ENCODE measurements at regions not wholly inside any gene's neighbourhood (a gene's known extent, or its start where the extent isn't known, plus 50 kb on each side); places are given as distances from the start of the nearest gene placed in this dataset.

DNA sequence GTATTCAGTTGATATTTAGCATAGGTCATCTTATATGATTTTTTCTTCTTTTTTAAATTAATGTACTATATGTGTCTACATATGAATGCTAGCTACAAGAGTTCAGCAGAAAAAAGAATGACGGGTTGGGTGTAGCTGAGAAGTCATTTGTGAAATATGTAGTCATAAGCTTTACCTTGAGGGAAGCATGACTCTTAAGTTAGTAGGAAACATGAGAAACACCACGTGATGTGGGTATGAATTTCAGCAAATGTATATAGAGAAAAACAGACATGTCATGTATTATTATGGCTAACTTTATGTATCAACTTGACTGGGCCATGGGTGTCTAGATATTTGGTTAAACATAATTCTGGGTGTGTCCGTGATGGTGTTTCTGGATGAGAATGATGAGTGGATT, 125.0 kb downstream of the RAP2B start:
- POLR2A ChIA-PET: no interaction called here
- no peaks in the 10 kb centered on the region; the same call in 1 of the 2 replicates for H3K4me1 ChIP-seq (ENCODE audit: control insufficient read depth, insufficient read depth, low read length)
- TF ChIP-seq TCF7L2 (IDR thresholded peaks at IDR 0.05; ENCODE audit: low read depth, low read length): no peak
- TF ChIP-seq, protein P1, sequence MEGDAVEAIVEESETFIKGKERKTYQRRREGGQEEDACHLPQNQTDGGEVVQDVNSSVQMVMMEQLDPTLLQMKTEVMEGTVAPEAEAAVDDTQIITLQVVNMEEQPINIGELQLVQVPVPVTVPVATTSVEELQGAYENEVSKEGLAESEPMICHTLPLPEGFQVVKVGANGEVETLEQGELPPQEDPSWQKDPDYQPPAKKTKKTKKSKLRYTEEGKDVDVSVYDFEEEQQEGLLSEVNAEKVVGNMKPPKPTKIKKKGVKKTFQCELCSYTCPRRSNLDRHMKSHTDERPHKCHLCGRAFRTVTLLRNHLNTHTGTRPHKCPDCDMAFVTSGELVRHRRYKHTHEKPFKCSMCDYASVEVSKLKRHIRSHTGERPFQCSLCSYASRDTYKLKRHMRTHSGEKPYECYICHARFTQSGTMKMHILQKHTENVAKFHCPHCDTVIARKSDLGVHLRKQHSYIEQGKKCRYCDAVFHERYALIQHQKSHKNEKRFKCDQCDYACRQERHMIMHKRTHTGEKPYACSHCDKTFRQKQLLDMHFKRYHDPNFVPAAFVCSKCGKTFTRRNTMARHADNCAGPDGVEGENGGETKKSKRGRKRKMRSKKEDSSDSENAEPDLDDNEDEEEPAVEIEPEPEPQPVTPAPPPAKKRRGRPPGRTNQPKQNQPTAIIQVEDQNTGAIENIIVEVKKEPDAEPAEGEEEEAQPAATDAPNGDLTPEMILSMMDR (IDR thresholded peaks at IDR 0.05): no peak
- TF ChIP-seq POLR2AphosphoS5 (IDR thresholded peaks at IDR 0.05; ENCODE audit: low read depth, low read length): no peak
- TF ChIP-seq SIN3A (IDR thresholded peaks at IDR 0.05; ENCODE audit: borderline replicate concordance, insufficient read depth, low read depth, low read length): no peak
- TF ChIP-seq, protein P2, sequence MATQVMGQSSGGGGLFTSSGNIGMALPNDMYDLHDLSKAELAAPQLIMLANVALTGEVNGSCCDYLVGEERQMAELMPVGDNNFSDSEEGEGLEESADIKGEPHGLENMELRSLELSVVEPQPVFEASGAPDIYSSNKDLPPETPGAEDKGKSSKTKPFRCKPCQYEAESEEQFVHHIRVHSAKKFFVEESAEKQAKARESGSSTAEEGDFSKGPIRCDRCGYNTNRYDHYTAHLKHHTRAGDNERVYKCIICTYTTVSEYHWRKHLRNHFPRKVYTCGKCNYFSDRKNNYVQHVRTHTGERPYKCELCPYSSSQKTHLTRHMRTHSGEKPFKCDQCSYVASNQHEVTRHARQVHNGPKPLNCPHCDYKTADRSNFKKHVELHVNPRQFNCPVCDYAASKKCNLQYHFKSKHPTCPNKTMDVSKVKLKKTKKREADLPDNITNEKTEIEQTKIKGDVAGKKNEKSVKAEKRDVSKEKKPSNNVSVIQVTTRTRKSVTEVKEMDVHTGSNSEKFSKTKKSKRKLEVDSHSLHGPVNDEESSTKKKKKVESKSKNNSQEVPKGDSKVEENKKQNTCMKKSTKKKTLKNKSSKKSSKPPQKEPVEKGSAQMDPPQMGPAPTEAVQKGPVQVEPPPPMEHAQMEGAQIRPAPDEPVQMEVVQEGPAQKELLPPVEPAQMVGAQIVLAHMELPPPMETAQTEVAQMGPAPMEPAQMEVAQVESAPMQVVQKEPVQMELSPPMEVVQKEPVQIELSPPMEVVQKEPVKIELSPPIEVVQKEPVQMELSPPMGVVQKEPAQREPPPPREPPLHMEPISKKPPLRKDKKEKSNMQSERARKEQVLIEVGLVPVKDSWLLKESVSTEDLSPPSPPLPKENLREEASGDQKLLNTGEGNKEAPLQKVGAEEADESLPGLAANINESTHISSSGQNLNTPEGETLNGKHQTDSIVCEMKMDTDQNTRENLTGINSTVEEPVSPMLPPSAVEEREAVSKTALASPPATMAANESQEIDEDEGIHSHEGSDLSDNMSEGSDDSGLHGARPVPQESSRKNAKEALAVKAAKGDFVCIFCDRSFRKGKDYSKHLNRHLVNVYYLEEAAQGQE (IDR thresholded peaks at IDR 0.05; ENCODE audit: insufficient read depth in 1 of 2, low read depth in 2 of 2, low read length in 1 of 2): no peak
- in situ Hi-C loops (cut with HindIII; ENCODE audit: low pct_unique_long_range_greater_than_20kb, low sequenced_read_pairs): no loop called here
- CTCF ChIA-PET: no interaction called here
- ATAC-seq (no peak), DNase-seq (ENCODE audit: low read depth, low spot score) (no peak)
- no peaks in the 10 kb centered on the region for H3K27me3 ChIP-seq (ENCODE audit: control insufficient read depth, insufficient read depth, low read length)
- H3K9me3 ChIP-seq (ENCODE audit: control insufficient read depth, insufficient read depth, low read depth, low read length): no peaks in the 10 kb centered on the region
- H3K27ac ChIP-seq (ENCODE audit: low read length): no peak overlapping the region
- H3K36me3 ChIP-seq (ENCODE audit: control insufficient read depth, insufficient read depth, low read length): no peaks in the 10 kb centered on the region
- intact Hi-C loops (cut with micrococcal nuclease; ENCODE audit: unreplicated experiment): no loop called here
- no peak overlapping the region for H3K4me3 ChIP-seq (ENCODE audit: low read depth in 2 of 2, low read length in 2 of 2)
- BruUV-seq (replicated peaks): no TSS peak

DNA sequence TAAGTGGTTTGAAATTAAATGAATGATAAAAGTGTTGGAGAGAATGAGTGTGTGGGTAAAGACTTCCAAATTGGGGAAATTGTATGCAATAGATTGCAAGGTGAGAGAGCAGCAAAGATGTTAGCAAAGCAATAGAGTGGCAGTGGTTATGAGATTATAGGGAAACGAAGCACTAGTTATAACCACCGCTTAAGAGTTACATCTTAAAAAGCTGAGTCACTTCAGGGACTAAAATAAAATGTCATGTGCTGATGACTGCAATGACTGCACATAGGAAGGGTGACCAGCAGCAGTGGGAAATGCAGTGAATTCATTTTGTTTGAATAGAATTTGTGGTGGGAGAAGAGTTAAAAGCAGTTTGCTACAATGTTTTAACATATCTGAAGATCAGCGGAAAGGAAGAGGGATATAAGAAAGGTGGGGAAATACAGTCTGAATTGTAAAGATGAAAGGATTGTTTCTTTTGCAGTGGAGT, 127.3 kb downstream of the RAP2B start:
- CTCF ChIA-PET: interaction anchor here (1.1 kb wide), 1 partner anchor 246 kb away, joined by 4 read pairs; no protein-coding TSS in a partner anchor
- DNase-seq (ENCODE audit: low read depth, low spot score) (no peak), ATAC-seq (no peak)
- Histone ChIP-seq H3K4me3 (ENCODE audit: low read depth in 2 of 2, low read length in 2 of 2) (no peak overlapping the region), H3K4me1 (ENCODE audit: control insufficient read depth, insufficient read depth, low read length) (no peaks in the 10 kb centered on the region; the same call in 1 of the 2 replicates), H3K36me3 (ENCODE audit: control insufficient read depth, insufficient read depth, low read length) (no peaks in the 10 kb centered on the region), H3K9me3 (ENCODE audit: control insufficient read depth, insufficient read depth, low read depth, low read length) (no peaks in the 10 kb centered on the region), H3K27me3 (ENCODE audit: control insufficient read depth, insufficient read depth, low read length) (no peaks in the 10 kb centered on the region), H3K27ac (ENCODE audit: low read length) (no peak overlapping the region)
- intact Hi-C loops (cut with micrococcal nuclease; ENCODE audit: unreplicated experiment): no loop called here
- no TSS peak for BruUV-seq (replicated peaks)
- TF ChIP-seq TCF7L2 (IDR thresholded peaks at IDR 0.05; ENCODE audit: low read depth, low read length) (no peak), POLR2AphosphoS5 (IDR thresholded peaks at IDR 0.05; ENCODE audit: low read depth, low read length) (no peak), SIN3A (IDR thresholded peaks at IDR 0.05; ENCODE audit: borderline replicate concordance, insufficient read depth, low read depth, low read length) (no peak)
- TF ChIP-seq, protein P1 (IDR thresholded peaks at IDR 0.05): no peak
- TF ChIP-seq, protein P2 (IDR thresholded peaks at IDR 0.05; ENCODE audit: insufficient read depth in 1 of 2, low read depth in 2 of 2, low read length in 1 of 2): no peak
- POLR2A ChIA-PET: no interaction called here
- in situ Hi-C loops (cut with HindIII; ENCODE audit: low pct_unique_long_range_greater_than_20kb, low sequenced_read_pairs): no loop called here

Data from Panc1 (cell line).